Right lobe of liver (tissue), 4 donors: ENCODE measurements at regions not wholly inside any gene's neighbourhood (a gene's known extent, or its start where the extent isn't known, plus 50 kb on each side); places are given as distances from the start of the nearest gene placed in this dataset.

Experiments
- POLR2A ChIP-seq: fragments of 450-650 bp; IDR thresholded peaks from one replicate; pipeline ENCODE4 v1.6.1; 2017; ENCODE audit warnings: antibody characterized with exemption, mild to moderate bottlenecking
- TF ChIP-seq, protein P1 (sequence below), 4 donors: fragments of 200-600 bp in 3 of 4; fragments of 450-650 bp in 1 of 4; IDR thresholded peaks; one replicate each; pipeline versions ENCODE4 v1.5.1 to v1.8.0; 2016 to 2022; ENCODE audit warnings: antibody characterized with exemption in 4 of 4, mild to moderate bottlenecking in 2 of 4
- donor health status: DM: no; HTN: no; CAD: no.
- donor health status: DM: no; HTN: no; CAD: no.
- donor health status: DM: no; HTN: yes; CAD: no.

DNA sequence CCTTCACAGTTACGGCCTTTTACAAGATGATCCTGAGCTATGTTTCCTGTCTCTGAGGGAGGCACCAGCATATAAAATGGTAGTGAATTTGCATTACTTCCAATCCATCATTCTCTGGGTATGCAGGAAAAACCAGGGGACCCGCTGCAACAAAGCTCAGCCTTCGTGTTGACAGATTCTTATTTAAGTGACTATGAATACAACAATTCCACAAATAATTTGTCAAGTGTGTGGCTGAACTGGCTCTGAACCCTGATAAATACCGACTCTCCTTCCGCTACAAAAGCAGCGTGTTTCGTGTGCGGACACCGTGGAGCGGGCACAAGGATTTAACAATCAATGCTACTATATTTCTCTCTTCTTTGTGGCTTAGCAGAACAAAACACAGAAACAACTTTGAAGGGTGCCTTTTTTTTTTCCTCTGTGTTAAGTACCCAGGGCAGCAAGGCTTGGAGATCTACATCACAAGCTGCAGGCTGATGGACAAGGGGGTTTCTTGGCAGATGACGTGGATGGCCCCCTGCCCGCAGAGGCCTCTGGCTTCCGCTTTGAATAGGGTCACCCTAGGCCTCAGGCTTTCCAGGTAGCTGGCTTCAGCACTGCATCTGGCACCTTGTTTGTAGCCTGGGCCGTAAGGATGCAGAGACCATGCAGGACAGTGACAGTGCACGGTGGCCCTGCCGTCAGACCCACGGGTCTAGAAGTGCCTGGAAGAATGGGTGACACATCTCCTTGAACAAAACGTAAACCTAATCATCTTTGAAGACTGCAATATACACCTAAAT, 280.5 kb upstream of the TSHZ3 start:
- TF ChIP-seq, protein P1, sequence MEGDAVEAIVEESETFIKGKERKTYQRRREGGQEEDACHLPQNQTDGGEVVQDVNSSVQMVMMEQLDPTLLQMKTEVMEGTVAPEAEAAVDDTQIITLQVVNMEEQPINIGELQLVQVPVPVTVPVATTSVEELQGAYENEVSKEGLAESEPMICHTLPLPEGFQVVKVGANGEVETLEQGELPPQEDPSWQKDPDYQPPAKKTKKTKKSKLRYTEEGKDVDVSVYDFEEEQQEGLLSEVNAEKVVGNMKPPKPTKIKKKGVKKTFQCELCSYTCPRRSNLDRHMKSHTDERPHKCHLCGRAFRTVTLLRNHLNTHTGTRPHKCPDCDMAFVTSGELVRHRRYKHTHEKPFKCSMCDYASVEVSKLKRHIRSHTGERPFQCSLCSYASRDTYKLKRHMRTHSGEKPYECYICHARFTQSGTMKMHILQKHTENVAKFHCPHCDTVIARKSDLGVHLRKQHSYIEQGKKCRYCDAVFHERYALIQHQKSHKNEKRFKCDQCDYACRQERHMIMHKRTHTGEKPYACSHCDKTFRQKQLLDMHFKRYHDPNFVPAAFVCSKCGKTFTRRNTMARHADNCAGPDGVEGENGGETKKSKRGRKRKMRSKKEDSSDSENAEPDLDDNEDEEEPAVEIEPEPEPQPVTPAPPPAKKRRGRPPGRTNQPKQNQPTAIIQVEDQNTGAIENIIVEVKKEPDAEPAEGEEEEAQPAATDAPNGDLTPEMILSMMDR (IDR thresholded peaks at IDR 0.05): no peak
- TF ChIP-seq POLR2A: no peak
